Neural progenitor cell (in vitro differentiated cells): ENCODE measurements at regions not wholly inside any gene's neighbourhood (a gene's known extent, or its start where the extent isn't known, plus 50 kb on each side); places are given as distances from the start of the nearest gene placed in this dataset.

Source experiments
- CTCF ChIP-seq: fragments of 200-600 bp; sonication (generic); IDR thresholded peaks from 2 replicates; pipeline ENCODE4 v1.5.1; 2017; ENCODE audit warnings: antibody characterized with exemption, mild to moderate bottlenecking
- EZH2 ChIP-seq: fragments of 200-600 bp; sonication (generic); IDR thresholded peaks from 2 replicates; pipeline ENCODE4 v1.6.1; 2017; ENCODE audit warnings: antibody characterized with exemption, mild to moderate bottlenecking, moderate library complexity

DNA sequence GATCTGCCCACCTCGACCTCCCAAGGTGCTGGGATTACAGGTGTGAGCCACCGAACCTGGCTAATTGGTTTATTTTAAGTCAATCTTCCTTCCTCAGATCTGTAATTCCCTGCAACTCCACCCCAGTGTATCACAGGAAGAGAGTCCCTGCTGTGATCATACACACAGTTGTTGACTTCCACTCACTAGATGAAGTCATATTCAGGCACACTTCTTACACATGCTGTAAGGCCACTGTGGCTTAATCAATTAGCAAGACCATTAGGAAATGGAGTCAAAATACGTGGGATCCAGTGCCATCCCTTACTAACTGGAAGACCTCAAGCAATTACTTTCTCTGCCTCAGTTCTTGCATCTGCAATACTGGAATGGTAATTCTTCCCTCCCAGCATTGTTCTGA is 66.1 kb upstream of the PAX2 start:
- TF ChIP-seq EZH2 = no peak
- no peak for TF ChIP-seq CTCF
